Gastroesophageal sphincter (tissue), 3 donors: ENCODE measurements at regions not wholly inside any gene's neighbourhood (a gene's known extent, or its start where the extent isn't known, plus 50 kb on each side); places are given as distances from the start of the nearest gene placed in this dataset.

Source experiments
- CTCF ChIP-seq, 4 experiments: fragments of 200-600 bp in 2 of 4; fragments of 450-650 bp in 2 of 4; sonication (generic) in 1 of 4; IDR thresholded peaks; one replicate each; pipeline ENCODE4 v1.5.1; 2017 to 2019; ENCODE audit warnings: antibody characterized with exemption in 4 of 4, mild to moderate bottlenecking in 2 of 4, moderate library complexity in 2 of 4
- POLR2A ChIP-seq, 2 donors: fragments of 450-650 bp; IDR thresholded peaks; one replicate each; pipeline ENCODE4 v1.6.1; 2017; ENCODE audit warnings: antibody characterized with exemption in 2 of 2, mild to moderate bottlenecking in 2 of 2, moderate library complexity in 1 of 2
- POLR2AphosphoS5 ChIP-seq: sonication (generic); formaldehyde crosslinking; IDR thresholded peaks from one replicate; pipeline ENCODE4 v1.6.1; 2017; ENCODE audit warnings: antibody characterized with exemption

- TF ChIP-seq POLR2A (IDR thresholded peaks at IDR 0.05), result no peak
- TF ChIP-seq POLR2AphosphoS5, result no peak
- TF ChIP-seq CTCF (IDR thresholded peaks at IDR 0.05), result no peak
Measured at GRCh38 chrX:115911967-115912366, 258.6 kb upstream of the AGTR2 start.
